Fibroblast of the aortic adventitia (primary cell): ENCODE measurements at regions not wholly inside any gene's neighbourhood (a gene's known extent, or its start where the extent isn't known, plus 50 kb on each side); places are given as distances from the start of the nearest gene placed in this dataset.

Experiments used
- DNase-seq: peaks from one replicate; pipeline ENCODE4 v3.0.0-alpha.2; 2010; ENCODE audit warnings: low read depth
- H3K4me3 ChIP-seq: 2 replicates; pipeline ENCODE4 v1.5.1; 2011; ENCODE audit warnings: low read depth, mild to moderate bottlenecking, control low read depth, low read length, moderate library complexity
- TF ChIP-seq, protein P1 (sequence below): IDR thresholded peaks from 2 replicates; pipeline ENCODE4 v1.5.1; 2011; ENCODE audit warnings: mild to moderate bottlenecking, low read length, control low read depth, inconsistent platforms; ENCODE audit not compliant: insufficient read depth

DNA sequence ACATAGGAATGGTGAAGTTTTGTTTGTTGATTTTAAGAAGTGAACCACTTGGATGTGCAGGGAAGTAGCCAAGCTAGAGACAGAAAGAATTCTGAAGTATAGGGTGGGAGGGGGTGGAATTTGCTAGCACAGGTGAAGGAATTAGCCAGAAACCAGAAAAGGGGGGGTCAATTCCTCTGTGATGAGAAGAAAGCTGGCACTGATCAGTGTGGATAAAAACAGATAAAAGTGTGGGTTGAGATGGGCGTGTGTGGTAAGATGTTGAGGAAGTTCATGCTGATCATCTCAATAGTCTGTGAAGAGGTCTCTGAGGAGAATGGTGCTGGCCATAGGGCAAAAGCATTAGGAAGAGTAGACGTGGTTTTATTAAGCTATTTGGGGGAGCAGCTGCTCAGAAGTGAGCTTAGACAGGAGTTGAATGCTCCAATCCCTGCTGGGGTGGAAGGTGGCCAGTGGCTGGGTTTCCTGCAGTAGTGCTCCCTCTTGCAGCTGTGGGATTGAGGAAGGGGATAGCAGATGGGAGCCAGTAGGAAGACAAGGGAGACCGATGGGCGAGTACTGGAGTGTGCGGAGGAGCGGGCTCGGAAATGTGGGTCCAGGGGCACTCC, 88.7 kb upstream of the ELL2 start:
- TF ChIP-seq, protein P1, sequence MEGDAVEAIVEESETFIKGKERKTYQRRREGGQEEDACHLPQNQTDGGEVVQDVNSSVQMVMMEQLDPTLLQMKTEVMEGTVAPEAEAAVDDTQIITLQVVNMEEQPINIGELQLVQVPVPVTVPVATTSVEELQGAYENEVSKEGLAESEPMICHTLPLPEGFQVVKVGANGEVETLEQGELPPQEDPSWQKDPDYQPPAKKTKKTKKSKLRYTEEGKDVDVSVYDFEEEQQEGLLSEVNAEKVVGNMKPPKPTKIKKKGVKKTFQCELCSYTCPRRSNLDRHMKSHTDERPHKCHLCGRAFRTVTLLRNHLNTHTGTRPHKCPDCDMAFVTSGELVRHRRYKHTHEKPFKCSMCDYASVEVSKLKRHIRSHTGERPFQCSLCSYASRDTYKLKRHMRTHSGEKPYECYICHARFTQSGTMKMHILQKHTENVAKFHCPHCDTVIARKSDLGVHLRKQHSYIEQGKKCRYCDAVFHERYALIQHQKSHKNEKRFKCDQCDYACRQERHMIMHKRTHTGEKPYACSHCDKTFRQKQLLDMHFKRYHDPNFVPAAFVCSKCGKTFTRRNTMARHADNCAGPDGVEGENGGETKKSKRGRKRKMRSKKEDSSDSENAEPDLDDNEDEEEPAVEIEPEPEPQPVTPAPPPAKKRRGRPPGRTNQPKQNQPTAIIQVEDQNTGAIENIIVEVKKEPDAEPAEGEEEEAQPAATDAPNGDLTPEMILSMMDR: no peak

DNA sequence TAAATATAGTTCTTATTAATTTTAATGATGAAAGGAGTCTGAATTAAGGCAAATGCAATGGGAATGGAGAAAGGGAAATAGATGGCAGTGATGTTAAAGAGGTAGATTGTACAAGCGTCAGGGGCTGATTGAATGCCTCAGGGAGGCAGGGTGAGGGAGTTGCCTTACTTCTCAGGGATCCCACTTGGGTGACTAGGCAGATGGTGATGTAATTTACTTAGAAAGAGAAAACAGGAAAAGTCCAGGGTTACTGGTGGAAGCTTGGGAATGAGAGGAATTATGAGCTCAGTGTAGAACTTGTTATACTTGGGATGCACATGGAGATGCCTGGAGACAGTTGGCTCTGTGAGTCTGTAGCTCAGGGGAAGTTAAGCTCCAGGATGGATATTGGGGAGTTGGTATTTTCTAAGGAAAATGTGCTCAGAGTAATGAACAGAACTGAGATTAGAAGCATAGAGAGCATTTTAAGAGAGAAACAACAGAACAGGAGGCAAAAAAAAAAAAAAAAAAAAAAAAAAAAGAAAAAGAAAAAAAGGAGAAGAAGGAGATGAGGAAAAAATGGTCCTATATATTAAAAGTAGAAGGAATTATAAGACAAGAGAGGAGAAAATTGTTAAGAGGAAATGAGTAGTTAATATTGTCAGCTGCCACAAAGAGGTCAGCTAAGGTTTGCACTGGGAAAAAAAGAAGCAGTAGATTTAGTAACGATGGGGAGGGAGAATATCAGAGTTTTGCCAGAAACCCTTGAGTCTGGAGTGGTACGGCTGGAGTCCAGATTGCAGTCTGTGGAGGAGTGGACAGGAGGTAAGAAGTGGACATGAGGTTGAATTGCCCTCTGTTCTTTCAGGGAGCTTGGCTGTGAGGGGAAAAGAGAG, 88.0 kb upstream of the ELL2 start:
- TF ChIP-seq, protein P1: no peak
- no peak overlapping the region for H3K4me3 ChIP-seq
- peak; percentile 82 for DNase-seq

More for the DNA sequence above, 88.7 kb upstream of the ELL2 start:
- DNase-seq: no peak
- H3K4me3 ChIP-seq: no peak overlapping the region

DNA sequence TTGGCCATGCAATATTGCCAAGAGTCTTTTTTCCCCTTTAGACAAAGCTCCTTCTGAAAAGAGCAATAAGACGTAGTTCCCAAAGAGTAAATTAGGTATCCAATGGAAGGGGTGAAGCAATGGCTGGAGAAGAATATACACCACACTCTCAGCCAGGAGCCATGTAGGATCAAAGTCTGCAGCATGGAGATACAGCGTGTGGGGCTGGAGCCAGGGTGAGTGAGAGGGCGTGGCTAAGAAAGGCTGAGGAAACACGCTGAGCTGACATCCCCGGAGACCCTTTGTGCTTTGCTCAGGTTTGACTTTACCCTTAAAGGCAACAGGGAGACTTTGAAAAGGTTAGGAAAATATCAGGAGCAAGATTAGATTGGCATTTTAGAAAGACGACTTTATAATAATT, 87.1 kb upstream of the ELL2 start:
- H3K4me3 ChIP-seq: no peak overlapping the region
- DNase-seq: no peak
- TF ChIP-seq, protein P1: no peak

DNA sequence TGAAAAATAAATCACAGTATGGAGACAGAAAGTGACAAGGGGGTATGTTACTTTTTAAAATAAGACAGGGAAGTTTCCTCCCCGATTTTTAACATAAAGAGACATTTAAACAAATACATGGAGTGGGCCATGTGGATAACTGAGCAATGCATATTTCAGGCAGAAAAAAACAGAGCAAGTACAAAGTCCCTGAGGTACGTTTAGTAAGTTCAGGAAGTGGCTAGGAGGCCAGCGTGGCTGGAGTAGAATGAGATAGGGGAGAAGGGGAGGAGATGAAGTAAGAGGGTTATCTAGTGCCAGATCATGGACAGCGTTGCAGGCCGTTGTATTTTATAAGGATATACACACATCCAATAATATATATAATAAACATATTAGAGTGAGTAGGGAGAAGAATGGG, 84.2 kb upstream of the ELL2 start:
- TF ChIP-seq, protein P1: no peak
- no peak for DNase-seq
- H3K4me3 ChIP-seq: no peak overlapping the region

DNA sequence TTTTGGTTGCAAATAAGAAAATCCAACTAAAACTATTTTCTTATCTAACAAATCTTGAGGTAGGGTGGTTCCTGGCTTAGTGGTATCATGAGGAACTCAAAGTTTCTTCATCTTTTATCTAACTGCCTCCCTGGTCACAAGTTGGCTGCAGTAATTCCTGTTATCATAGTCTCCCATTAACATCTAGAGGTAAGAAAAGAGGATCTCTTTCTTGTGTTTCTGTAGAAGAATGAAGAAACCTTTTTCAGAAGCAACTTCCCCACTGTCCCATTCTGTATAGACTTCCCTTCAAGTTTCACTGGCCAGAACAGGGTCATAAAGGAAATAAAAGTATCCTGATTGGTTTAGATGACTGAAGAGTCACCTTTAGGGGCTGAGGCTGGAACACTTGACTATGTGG, 81.8 kb upstream of the ELL2 start:
- H3K4me3 ChIP-seq: no peak overlapping the region
- DNase-seq: no peak
- TF ChIP-seq, protein P1: no peak

DNA sequence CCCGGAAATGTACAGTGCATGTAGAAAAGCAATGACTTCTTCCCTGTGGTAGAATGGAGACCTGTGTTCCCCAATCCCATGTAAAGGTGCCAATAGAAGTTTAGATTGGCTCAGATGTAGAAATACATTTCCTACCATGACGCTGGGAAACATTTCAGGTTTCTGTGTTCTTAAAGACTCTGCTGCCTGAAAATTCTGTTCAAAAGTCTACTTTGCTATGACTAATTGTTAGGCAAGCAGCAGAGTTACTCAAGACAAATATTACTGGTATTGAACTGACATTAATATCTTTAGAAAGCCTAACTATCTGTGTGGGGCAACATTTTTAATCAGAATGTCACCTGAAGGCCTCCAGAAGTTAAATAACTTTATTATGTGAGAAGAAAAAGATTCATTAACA, 75.5 kb upstream of the ELL2 start:
- TF ChIP-seq, protein P1: no peak
- peak; percentile 84 for DNase-seq
- H3K4me3 ChIP-seq: no peak overlapping the region

DNA sequence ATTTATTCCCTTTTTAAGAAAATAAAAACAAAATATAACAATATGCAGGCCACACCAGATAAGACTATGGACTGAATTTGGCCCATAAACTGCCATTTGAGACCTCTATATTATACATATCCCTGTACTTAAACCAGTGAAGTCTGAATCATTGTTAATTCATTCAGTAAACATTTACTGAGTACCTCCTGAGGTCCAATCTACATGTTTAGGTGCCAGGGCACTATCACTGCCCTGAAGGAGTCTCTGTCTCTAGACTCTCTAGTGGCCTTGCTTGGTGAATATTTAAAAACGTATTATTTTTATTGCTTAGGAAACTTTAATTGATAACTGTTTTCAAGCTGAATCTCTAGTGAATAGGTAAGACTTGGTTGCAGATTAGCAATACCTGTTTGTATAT, 74.7 kb upstream of the ELL2 start:
- TF ChIP-seq, protein P1: no peak

More for the DNA sequence above, 74.7 kb upstream of the ELL2 start:
- no peak for DNase-seq
- no peak overlapping the region for H3K4me3 ChIP-seq
